Heart right ventricle (tissue), 16 donors: ENCODE measurements at regions not wholly inside any gene's neighbourhood (a gene's known extent, or its start where the extent isn't known, plus 50 kb on each side); places are given as distances from the start of the nearest gene placed in this dataset.

Source experiments
- ATAC-seq, 8 donors: fragments of 200-7000 bp; cut with Tn5 transposase; one replicate each; pipeline ENCODE4 v1.9.1; 2020; ENCODE audit warnings: mild to moderate bottlenecking in 8 of 8, moderate library complexity in 8 of 8, moderate number of reproducible peaks in 1 of 8
- DNase-seq, 2 donors: peaks; one replicate each; pipeline ENCODE4 v3.0.0-alpha.2; 2020
- H3K27ac ChIP-seq, 10 donors: fragments of 200-600 bp; sonication (generic) in 2 of 10; one replicate each; pipeline versions ENCODE4 v1.5.0 to v1.8.0; 2020 to 2022; ENCODE audit warnings: mild to moderate bottlenecking in 3 of 10
- H3K27me3 ChIP-seq, 7 donors: fragments of 200-600 bp; one replicate each; pipeline ENCODE4 v1.8.0; 2021 to 2022; ENCODE audit warnings: mild to moderate bottlenecking in 2 of 7
- H3K36me3 ChIP-seq, 9 donors: fragments of 200-600 bp; sonication (generic) in 1 of 9; one replicate each; pipeline versions ENCODE4 v1.5.0 to v1.8.0; 2020 to 2022; ENCODE audit warnings: mild to moderate bottlenecking in 2 of 9
- H3K4me1 ChIP-seq, 9 donors: fragments of 200-600 bp; sonication (generic) in 1 of 9; one replicate each; pipeline versions ENCODE4 v1.5.0 to v1.8.0; 2020 to 2022; ENCODE audit warnings: mild to moderate bottlenecking in 4 of 9
- H3K4me3 ChIP-seq, 10 donors: fragments of 200-600 bp; sonication (generic) in 2 of 10; one replicate each; pipeline versions ENCODE4 v1.5.0 to v1.8.0; 2020 to 2022; ENCODE audit warnings: mild to moderate bottlenecking in 7 of 10, moderate library complexity in 2 of 10
- H3K9me3 ChIP-seq, 11 donors: fragments of 200-600 bp in 10 of 11; sonication (generic) in 2 of 11; one replicate each; pipeline versions ENCODE4 v1.5.0 to v1.8.0; 2013 to 2022; ENCODE audit warnings: mild to moderate bottlenecking in 2 of 11, control low read depth in 1 of 11, moderate library complexity in 1 of 11
- WGBS, 2 donors: extraction: QIAGEN DNeasy Blood & Tissue Kit; methylation state at CpG; one replicate each; pipeline ENCODE4 v1.1.7; 2013; ENCODE audit warnings: inconsistent platforms in 1 of 2; 5-methylcytosine and 5-hydroxymethylcytosine counted together
- intact Hi-C, 10 donors: fragments of 100-400 bp; cut with DNase I; formaldehyde crosslinking; loops; one replicate each; pipeline versions ENCODE4 v1.11.1 to v1.14.2; 2022
- TF ChIP-seq, protein P1 (sequence below), 9 donors: fragments of 200-600 bp; sonication (generic) in 2 of 9; IDR thresholded peaks; one replicate each; pipeline versions ENCODE4 v1.5.0 to v1.8.0; 2021 to 2022; ENCODE audit warnings: antibody characterized with exemption in 9 of 9, mild to moderate bottlenecking in 5 of 9, moderate library complexity in 1 of 9
- donor health status: Arrhythmogenic right ventricular cardiomyopathy.
- donor health status: ischemic (EF 13 %, LVEDD 7.1; RV severe dilation, severe dysfunction).
- donor health status: healthy with polysubstance abuse.
- donor health status: DM: no; HTN: yes; CAD: no.
- donor health status: DM: no; HTN: no; CAD: no.
- donor health status: ischemic (EF 25% LVEDD 6.9; RV normal size, moderate dysfunction).
- donor health status: ischemic (EF 25% LVEDD 5.7; RV mildly dilated, moderate dysfunction).
- donor health status: healthy.
- donor health status: DM: yes; HTN: yes; CAD: no.
- donor health status: Ischemic cardiomyopathy.
- donor health status: ischemic (EF 35%, LVEDD 5.7; RV mildly dilated, moderate dysfunction).
- donor health status: nonischemic (EF 11% LVEDD 7.7; RV severe dilation, severe dysfunction).
- donor health status: DM: yes; HTN: yes; CAD: no.
- donor health status: PGD.
- donor health status: ischemic (EF 29% LVEDD 5.4; RV normal size, mild dysfunction).
- donor health status: nonischemic (EF 23%, LVEDD 6.1; RV moderate dilation, normal function).

- Histone ChIP-seq H3K27ac (no peak overlapping the region), H3K36me3 (no peaks in the 10 kb centered on the region), H3K27me3 (peaks cover 0 to 12% (median 0%) of the 10 kb centered on the region in 7 donors), H3K9me3 (peaks cover 0 to 3% (median 0%) of the 10 kb centered on the region in 11 donors), H3K4me3 (no peak overlapping the region), H3K4me1 (no peaks in the 10 kb centered on the region)
- WGBS, 2 donors = 89 to 92% methylated on average over 5 of the region's 5 CpGs
- intact Hi-C loops = no loop called here
- TF ChIP-seq, protein P1, sequence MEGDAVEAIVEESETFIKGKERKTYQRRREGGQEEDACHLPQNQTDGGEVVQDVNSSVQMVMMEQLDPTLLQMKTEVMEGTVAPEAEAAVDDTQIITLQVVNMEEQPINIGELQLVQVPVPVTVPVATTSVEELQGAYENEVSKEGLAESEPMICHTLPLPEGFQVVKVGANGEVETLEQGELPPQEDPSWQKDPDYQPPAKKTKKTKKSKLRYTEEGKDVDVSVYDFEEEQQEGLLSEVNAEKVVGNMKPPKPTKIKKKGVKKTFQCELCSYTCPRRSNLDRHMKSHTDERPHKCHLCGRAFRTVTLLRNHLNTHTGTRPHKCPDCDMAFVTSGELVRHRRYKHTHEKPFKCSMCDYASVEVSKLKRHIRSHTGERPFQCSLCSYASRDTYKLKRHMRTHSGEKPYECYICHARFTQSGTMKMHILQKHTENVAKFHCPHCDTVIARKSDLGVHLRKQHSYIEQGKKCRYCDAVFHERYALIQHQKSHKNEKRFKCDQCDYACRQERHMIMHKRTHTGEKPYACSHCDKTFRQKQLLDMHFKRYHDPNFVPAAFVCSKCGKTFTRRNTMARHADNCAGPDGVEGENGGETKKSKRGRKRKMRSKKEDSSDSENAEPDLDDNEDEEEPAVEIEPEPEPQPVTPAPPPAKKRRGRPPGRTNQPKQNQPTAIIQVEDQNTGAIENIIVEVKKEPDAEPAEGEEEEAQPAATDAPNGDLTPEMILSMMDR (IDR thresholded peaks at IDR 0.05) = no peak
- ATAC-seq (no peak), DNase-seq (no peak)
These were observed 79.6 kb upstream of the ERG start for GRCh38 chr21:38577887-38578286.

- intact Hi-C loops = no loop called here
- Histone ChIP-seq H3K27me3 (peaks cover 0 to 29% (median 8%) of the 10 kb centered on the region in 7 donors), H3K27ac (no peak overlapping the region), H3K4me3 (no peak overlapping the region), H3K4me1 (no peaks in the 10 kb centered on the region), H3K9me3 (no peaks in the 10 kb centered on the region), H3K36me3 (no peaks in the 10 kb centered on the region)
- TF ChIP-seq, protein P1 (IDR thresholded peaks at IDR 0.05) = no peak
- DNase-seq (no peak), ATAC-seq (no peak)
- 88 to 96% methylated on average over 2 of the region's 2 CpGs for WGBS, 2 donors
These were observed 92.4 kb upstream of the ERG start for GRCh38 chr21:38590449-38591217.

- H3K4me1 ChIP-seq = no peaks in the 10 kb centered on the region
- H3K27ac ChIP-seq = no peak overlapping the region
- no peak overlapping the region for H3K4me3 ChIP-seq
- TF ChIP-seq, protein P1 (IDR thresholded peaks at IDR 0.05) = no peak
- no peak for DNase-seq
- intact Hi-C loops = no loop called here
- H3K36me3 ChIP-seq = no peaks in the 10 kb centered on the region
- no peaks in the 10 kb centered on the region for H3K9me3 ChIP-seq
- WGBS, 2 donors = 90 to 91% methylated on average over 1 of the region's 1 CpG
- no peak for ATAC-seq
- H3K27me3 ChIP-seq = peaks cover 0 to 29% (median 8%) of the 10 kb centered on the region in 7 donors
These were observed 92.9 kb upstream of the ERG start for GRCh38 chr21:38591218-38591537.

DNA sequence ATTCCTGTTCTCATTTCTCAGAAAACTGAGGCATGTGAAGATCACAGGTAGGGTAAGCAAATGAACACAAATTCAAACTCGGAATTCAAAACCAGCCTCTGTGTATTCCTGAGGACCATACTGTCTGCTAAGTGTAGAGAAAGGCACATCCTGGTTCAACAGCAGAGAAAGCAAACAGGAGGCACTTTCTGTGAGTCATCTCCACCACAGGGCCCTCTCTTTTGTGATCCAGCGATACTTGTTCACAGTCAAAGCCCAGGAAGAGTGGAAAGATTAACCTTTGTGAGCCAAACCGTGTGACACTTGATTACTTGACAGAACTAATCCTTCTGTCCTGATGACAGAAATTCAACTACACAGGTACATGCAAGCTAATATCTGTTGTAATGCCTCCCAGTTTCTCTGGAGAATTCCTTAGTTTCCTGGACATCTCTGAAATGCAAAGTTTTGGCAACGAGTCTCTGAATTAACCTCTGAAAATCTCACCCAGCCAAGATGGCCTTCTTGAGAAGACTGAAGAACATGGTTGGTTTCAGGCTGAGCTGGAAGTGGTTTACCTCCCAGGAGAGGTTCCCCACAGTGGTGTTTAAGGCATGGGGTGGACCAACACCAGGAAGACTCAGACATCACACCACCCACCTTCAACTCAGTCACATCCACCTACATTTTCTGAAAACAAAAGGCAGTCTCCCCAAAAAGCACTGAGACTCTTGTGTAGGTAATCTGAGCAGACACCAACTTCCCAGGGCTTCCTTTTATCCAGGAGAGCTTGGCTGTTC is 98.2 kb upstream of the ERG start:
- no peak for DNase-seq
- no peaks in the 10 kb centered on the region for H3K36me3 ChIP-seq
- ATAC-seq = no peak
- no peak overlapping the region for H3K27ac ChIP-seq
- intact Hi-C loops = no loop called here
- TF ChIP-seq, protein P1 (IDR thresholded peaks at IDR 0.05) = no peak
- 75 to 77% methylated on average over 4 of the region's 4 CpGs for WGBS, 2 donors
- H3K27me3 ChIP-seq = peaks cover 0 to 36% (median 10%) of the 10 kb centered on the region in 7 donors
- no peaks in the 10 kb centered on the region for H3K9me3 ChIP-seq
- no peak overlapping the region for H3K4me3 ChIP-seq
- H3K4me1 ChIP-seq = no peaks in the 10 kb centered on the region
